ENCODE measurements at regions not wholly inside any gene's neighbourhood (a gene's known extent, or its start where the extent isn't known, plus 50 kb on each side); places are given as distances from the start of the nearest gene placed in this dataset.

GRCh38 chr3:59321881-59322540 lies 272.2 kb upstream of the CFAP20DC start:
- DNase-seq: no peak

- DNase-seq: no peak
Measured at GRCh38 chr3:59320080-59320479, 270.3 kb upstream of the CFAP20DC start.

- no peak for DNase-seq
Measured at GRCh38 chr3:59319442-59319841, 269.6 kb upstream of the CFAP20DC start.

DNA sequence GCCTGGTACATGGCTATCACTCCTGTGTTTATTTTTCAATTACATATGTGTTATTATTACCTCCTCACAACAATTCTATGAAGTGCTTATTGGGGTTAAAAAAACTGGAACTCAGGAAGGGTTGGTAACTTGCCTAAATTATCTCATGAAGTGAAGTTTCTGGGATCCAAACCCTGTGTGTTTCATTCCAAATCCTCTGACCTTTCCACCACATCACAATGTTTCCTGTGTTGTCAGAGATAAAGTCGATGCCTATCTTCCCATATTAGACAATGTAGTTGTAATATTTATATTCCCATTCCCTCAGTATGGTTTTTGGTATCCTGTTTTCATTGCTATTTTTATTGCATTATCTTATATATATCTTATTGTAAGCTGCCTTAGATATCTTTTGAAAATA lies 269.1 kb upstream of the CFAP20DC start:
- no peak for DNase-seq

DNA sequence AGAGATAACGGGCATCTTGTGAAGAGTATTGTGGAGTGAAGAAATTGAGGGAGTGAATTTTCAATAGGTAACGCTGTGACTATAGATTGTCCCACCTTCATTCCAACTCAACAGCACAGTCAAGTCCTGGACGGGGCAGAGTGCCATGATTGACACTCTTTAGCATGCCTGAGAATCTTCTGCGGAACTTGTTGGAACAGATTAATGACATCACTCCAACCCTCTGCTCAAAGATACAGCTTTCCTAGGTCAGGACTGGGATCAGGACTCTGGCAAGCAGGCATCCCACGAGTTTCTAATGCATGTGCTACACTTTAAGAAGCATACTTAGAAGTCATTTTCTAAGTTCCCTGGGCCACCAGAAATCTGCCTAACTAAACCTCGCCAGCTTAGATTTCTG lies 267.6 kb upstream of the CFAP20DC start:
- no peak for DNase-seq

DNA sequence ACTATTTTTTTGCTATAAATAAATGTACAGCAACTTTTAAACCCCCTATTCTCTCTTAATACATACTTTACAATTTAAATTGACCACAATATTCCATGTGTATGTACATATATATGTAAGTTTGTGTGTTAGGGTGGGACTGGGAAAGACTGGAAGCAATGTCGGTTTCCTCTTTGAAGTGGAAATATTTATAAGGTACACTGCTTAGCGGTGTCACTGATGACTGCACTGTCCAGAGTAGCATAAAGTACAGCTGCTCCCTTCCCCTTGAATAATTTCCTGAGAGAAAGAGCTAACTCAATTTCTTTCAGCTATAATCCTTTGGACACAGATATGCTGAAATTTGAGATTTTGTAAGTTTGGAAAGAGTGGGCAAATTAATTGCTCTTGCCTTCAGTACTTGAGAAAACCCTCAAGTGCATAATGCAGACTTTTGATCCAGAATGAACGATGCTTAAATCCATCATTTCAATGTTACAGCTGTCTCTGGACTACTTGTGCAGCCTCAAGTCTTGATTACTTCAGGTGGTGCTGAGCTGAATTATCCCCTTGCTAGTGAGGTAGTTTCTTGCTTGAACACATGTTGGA lies 267.0 kb upstream of the CFAP20DC start:
- DNase-seq: no peak

DNA sequence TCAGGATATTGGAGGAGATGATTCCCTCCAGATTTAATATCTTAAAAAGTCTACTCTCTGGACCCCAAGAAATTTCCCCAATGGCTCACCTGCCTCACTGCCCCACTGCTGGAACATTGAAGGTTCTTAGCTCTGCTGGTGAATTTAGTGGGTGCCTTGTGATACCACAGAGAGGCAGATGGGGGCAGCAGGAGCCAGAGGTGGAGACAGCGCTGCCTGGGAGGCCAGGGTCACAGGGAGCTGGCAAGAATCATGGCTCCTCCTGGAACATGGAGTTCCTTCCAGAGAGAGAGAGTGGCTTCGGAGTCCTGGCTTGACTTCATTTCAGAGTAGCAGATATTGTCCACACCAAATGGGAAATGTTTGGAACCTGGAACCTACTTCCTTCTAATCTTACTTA lies 263.5 kb upstream of the CFAP20DC start:
- DNase-seq: peak; percentile 12 to 22

- DNase-seq: no peak
Measured at GRCh38 chr3:59311231-59311630, 261.4 kb upstream of the CFAP20DC start.

DNA sequence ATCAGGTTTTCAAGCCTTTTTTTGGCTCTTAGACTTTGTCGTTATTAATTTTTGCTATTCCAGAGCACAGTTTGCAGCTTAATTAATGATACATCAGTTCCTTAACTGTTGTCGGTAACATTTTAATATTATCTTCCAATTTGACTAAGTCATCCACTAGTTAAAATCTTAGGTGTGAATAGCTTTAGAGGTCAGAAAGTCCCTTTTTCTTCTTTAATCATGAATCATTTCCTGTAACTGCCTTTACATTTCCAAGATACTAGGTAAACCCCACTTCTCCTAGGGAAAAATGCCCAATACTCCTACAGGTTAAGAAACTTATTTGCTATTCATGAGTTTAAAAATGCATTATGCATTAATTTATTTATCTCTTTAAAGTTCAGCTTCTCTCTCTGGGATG lies 260.9 kb upstream of the CFAP20DC start:
- no peak for DNase-seq

DNA sequence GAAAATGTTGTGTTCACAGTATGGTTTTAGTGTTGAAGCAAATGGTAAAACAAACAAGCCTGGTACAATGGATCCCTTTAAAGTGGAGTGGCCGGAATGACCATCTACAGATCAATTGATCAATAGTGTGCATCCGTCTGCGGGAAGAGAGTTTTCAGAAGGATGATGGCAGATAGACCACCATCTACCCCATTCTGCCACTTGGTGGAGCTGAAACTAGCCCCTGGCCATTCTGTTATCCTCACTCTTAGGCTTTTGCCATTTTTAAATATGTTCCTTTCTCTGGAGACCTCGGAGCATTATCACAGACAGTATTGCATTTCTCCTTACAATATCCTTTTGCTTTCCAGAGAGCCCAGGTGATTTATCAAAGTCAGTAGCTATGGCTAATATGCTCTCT lies 258.9 kb upstream of the CFAP20DC start:
- DNase-seq: no peak

DNA sequence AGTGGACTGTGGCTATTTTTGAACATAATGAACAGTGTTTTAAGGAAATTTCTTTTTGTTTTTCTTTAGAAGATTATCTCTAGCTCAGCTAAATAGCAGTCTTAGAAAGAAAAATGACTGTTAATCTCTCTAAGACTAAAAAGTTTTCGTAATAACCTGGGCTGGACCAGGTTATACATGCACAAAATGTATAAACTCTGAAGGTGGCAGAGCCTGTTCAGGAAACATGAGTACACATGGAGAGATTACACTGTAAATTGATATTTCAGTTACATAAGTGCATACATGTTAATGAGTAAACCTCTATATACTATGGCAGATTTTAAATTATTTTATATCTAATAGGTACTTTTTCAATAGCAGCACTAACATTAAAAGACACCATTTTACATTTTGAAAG lies 258.2 kb upstream of the CFAP20DC start:
- no peak for DNase-seq

- DNase-seq: no peak
Measured at GRCh38 chr3:59306436-59306835, 256.6 kb upstream of the CFAP20DC start.

GRCh38 chr3:59304296-59304695 lies 254.5 kb upstream of the CFAP20DC start:
- no peak for DNase-seq

GRCh38 chr3:59303452-59303851 lies 253.6 kb upstream of the CFAP20DC start:
- no peak for DNase-seq

DNA sequence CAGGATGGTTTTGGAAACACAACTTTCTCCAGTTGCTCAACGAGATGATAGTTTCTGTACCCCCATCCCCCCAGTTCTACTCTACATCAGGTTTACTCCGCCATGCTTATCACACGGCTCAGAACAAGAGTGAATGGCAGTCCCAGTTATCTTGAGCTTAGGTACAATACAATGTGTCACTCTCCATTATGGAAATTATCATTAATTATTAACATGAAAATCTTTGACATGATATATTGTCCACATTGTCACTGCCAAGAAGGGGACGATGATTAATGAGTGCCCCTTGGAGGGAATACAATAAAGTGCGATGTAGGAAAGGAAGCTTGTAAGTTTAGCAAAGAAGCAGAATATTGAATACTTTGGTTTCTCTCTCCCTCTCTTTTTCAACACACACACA lies 252.6 kb upstream of the CFAP20DC start:
- DNase-seq: no peak

DNA sequence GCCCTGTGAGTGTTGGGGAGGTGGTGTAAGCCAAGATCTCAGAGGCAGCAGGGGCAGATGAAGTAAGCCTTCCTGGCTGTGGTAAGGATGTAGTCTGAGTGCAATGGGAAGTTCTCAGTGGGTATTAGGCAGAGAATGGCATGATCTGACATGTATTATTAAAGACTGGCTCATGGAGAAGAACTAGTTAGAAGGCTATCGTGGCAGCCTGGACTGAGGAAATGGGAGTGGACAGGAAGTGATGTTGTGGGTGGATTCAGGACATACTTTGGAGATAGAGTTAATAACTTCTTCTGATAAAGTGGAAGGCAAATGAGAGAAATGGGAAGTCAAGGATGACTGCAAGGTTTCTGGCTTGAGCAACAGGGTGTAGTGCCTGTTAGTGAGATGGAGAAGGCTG lies 250.9 kb upstream of the CFAP20DC start:
- no peak for DNase-seq

- DNase-seq: no peak
Measured at GRCh38 chr3:59299561-59299960, 249.7 kb upstream of the CFAP20DC start.

GRCh38 chr3:59290358-59290757 lies 240.5 kb upstream of the CFAP20DC start:
- no peak for DNase-seq

GRCh38 chr3:59289831-59290230 lies 240.0 kb upstream of the CFAP20DC start:
- DNase-seq: no peak

DNA sequence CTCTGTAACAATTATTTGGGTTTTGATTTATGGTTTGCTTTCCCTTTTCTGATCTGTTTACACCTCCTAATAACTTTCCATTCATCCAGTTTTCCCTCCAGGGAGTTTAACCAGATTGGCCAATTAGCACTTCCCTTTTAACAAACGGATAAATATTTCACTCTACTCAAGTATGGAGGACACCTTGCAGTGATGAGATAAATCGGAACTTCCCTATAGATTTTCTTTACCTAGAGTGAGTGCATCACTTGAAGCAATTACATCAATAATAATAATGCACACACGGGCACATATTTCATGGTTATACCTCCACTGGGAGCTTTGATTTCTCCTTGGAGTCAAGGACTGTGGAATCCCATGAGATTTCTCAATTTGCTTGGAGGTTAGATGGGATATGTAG lies 239.1 kb upstream of the CFAP20DC start:
- no peak for DNase-seq

GRCh38 chr3:59286791-59287531 lies 237.1 kb upstream of the CFAP20DC start:
- no peak for DNase-seq

DNA sequence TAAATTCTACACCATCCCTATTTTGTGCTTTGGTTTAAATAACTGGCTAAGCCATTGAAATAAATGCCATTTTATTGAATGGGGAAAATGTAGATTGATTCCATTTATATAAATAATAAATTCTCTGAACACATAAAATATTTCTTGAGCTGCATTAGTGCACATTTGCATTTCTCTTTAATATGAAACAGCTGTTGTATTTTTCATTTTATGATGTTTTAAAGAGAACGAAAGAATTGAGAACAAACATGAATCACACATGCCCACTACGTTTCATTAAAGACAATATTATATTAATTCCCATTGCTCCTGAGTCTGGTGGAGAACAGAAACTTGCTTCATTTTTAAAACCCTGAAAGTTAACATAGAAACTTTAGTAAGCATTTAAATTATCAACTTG lies 235.7 kb upstream of the CFAP20DC start:
- DNase-seq: no peak

GRCh38 chr3:59284926-59285325 lies 235.1 kb upstream of the CFAP20DC start:
- DNase-seq: no peak

DNA sequence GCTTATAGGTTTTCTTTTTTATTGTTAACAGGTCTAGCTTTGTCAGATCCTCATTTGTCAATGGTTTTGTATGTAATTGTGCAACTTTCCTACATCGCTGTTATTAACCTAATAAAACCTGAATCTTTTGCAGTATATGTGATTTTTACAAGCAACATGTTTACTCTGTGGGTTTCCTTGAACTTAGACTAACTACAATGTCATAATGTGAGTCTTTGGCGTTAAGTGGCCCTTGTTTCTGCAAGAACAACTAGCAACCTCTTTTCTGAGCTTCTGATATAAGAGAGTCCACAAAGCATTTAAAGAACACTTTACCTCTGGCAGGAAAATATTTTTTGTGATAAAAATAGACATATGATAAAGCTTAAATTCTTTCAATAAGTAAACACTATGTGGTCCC lies 230.3 kb upstream of the CFAP20DC start:
- DNase-seq: no peak

- DNase-seq: no peak
Measured at GRCh38 chr3:59277816-59278215, 228.0 kb upstream of the CFAP20DC start.

Data from activated CD4-positive, alpha-beta T cell treated with anti-CD3 and anti-CD28 coated beads, Interleukin-2, amount 50 U/mL, for 4 hours (primary cell).